SH-SY5Y (cell line): ENCODE measurements at regions not wholly inside any gene's neighbourhood (a gene's known extent, or its start where the extent isn't known, plus 50 kb on each side); places are given as distances from the start of the nearest gene placed in this dataset.
A peak's percentile ranks its signal among the peaks of the same experiment; 100 is the strongest.

ENCODE experiments used
- GATA2 ChIP-seq: IDR thresholded peaks from 2 replicates; pipeline ENCODE4 v1.6.1; 2011; ENCODE audit warnings: mild to moderate bottlenecking, low read depth, low read length
- GATA3 ChIP-seq: IDR thresholded peaks from 2 replicates; pipeline ENCODE4 v1.6.1; 2011; ENCODE audit warnings: low read depth, mild to moderate bottlenecking, low read length, moderate library complexity

DNA sequence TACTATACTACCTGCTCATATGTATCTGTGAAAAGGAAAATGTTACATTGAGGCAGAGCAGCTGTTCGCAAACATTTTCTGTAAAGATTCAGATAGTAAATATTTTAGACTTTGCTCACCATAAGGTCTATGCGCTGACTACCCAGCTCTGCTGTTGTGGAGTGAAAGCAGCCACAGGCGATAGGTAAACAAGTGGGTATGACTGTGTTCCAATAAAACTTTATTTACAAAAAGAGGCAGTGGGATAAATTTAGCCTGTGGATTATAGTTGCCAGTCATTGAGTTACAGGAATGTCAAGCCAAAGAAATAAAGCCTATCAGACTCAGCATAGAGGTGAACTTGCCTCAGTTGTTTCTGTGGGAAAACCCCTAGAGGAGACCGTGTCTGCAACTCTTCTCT lies 487.7 kb upstream of the API5 start:
- TF ChIP-seq GATA2 (no peak), GATA3 (no peak)

DNA sequence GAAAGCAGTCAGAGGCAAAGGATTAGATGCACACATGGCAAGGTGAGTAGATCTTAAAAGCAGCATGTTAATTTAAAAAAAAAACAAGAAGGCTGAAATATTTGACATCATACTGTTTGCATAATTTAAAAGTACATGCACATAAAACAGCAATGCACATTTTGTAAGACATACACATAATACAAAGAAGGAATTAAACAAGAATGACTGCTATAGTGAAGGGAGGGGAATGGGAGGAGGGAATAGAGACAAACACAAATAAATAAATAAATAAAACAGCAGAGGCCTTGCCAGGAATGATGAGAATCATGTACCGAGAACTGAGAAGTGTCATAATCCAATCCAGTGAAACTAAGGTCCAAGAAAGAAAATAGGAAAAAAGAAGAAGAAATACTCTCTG lies 486.2 kb upstream of the API5 start:
- TF ChIP-seq GATA3 (no peak), GATA2 (no peak)

DNA sequence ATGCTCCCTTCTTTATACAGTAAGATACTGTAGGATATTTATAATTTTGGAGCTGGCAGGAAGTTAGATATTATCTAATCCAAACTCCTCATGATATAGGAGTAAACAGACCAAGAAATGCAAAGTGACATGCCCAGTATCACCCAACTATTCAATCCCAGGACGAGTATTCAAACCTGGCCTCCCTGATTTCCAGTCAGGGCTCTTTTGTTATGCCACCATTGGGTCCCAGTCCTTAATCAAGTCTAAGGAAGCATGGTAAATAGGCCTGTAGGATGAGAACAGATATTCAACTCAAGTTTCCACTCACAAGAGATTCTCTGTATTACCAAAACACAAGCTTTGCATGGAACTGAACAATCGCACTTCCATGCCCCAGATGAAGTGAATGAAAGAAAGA lies 484.0 kb upstream of the API5 start:
- TF ChIP-seq GATA3 (no peak), GATA2 (no peak)

DNA sequence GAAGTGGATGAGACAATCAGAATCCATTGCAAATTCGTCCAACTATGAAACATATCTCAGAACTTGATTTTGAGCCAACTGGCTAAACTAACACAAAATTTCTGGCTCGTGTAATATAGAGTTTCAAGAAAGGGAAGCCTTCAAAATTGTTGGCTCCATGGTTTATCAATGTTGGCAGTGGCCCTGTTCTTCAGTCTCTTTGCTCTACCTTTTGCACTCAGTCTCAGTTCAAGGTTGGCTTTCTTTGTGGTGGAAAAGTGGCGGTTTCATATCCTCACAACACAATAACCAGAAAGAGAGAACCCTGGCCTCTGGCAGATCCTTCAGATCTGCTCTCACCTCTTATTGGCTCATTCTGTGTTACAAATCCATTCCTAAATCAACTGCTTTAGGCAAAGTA lies 473.8 kb upstream of the API5 start:
- TF ChIP-seq GATA2 (no peak), GATA3 (no peak)

DNA sequence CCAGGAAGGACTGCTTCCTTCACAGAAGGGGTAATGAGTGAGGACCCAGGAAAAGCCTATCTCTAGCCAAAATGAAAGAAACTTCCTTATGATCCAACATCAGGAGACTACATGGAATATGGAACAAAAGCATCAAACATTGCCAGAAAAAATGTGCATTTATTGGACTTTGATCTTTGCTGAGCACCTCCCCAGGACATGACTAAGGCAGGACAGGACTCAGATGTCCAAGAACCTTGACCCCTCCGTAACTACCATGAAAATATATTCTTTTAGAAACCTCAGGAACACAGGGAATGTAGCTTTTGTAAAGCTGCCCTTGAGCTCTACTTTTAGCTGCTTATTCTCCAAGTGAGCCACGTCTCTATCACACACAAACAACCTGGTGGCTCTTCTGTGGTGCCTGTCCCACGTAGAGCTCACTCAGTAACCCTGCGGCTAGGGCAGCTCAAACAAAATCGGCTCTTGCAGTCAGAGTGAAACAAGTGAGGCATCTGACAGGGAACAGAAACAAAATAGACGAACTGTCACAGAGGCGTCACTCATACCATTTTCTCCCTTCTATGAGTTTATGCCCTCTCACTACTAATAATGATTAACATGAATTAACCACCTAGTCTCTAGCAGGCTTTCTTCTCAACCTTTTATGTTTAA lies 471.5 kb upstream of the API5 start:
- TF ChIP-seq GATA2 (no peak), GATA3 (no peak)

DNA sequence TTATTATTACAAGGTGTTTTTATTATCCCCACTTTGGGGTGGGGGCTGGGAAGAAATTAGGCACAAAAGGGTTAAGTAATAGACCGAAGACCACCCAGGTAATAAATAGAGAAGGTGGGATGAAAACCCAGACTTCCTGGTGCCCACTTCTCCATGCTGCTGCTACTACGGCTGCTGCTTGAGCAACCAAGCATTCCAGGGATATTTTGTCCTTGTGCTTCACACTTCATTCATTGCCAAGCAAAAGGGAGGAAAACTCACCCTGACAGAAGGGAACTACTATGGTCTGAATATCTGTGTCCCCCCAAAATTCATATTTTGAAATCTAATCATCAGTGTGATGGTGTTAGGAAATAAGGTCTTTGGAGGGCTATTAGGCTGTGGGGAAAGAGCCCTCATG lies 470.9 kb upstream of the API5 start:
- TF ChIP-seq GATA2 (no peak), GATA3 (no peak)

DNA sequence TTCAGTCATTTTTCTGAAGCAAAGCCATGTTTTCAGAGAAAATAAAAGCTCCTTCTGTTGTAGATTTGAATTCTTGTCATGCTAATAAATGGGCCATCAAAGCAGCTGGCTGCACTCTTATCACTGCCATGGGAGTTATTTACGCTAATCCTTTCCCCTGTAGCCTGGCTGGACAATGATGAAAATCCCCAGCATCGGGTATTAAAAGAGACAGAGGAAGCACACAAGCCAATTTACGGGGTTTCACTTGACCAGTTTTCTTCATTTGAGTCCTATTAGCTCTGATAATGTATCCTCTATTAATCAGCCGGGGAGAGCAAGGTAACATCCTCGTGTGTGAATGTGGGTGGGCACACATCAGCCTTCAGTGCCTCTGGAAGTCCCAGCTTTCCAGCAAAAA lies 470.2 kb upstream of the API5 start:
- no peak for TF ChIP-seq GATA3
- no peak for TF ChIP-seq GATA2

DNA sequence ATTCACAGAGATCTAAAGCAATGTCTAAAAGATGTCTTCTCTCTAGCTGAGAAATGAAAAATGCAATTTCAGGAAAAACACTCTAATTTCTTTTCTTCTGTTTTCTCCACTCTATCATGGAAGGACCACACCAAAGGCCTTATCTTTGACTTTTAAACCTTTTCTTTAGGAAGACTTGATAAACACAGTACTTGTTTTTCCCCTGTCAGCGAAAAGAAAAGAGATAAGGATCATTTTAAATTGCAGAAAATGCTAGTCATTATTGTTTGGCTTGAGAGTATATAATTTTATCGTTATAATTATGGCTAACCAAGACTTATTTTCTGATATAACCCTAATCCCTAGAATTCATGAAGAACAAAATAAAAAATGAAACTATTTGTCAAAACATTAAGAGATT lies 462.4 kb upstream of the API5 start:
- TF ChIP-seq GATA3 (no peak), GATA2 (no peak)

DNA sequence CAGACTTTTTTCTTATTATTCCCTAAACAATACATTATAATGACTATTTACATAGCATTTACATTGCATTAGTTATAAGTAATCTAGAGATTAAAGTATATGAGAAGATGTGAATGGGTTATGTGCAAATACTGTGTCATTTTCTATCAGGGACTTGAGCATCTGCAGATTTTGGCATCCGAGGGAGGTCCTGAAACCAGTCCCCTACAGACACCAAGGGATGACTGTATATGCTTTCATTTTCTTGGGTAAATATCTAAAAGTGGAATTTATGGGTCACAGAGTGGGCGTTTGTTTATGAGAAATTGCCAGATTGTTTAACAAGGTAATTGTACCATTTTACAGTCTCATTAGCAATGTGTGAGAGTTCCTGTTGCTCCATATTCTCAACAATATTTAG lies 454.5 kb upstream of the API5 start:
- no peak for TF ChIP-seq GATA2
- no peak for TF ChIP-seq GATA3

DNA sequence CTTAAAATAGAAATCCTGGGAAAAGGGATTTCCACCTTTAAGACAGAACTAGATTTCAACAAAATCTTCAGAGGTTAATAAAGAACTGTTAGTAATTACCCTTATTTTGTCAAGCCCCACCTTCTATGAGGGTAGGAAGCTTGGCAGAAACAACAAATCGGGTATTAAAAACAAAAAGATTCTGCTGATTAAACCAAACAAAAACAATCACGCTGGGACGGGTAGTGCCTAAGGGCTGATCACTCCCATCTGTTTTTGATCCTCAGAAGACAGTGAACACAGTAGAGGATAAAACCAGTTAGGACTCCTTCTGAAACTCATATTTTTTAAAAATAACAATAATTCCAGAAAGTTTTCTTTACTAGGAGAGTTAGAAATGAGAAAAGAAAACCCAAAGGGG lies 441.3 kb upstream of the API5 start:
- peak; percentile 79; the same call in 1 of the 2 replicates for TF ChIP-seq GATA2
- peak; percentile 59 for TF ChIP-seq GATA3

DNA sequence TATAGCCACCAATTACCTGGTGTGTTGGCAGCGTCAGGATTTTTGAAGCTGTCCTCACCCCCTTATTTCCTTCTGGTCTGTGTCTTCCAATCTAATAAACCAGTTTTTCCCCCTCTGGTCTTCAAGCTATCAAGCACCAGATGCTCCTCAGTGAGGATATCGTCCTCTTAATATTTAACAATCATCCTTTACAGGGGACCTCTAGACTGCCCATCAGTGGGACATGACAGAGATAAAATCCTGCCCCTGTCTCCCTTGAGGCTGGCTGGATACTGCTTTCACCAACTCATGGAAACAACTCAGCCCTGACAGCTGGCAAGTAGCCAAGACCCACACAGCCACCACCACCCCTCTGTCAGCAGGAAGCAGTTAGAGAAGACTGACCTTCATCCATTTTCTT lies 421.0 kb upstream of the API5 start:
- TF ChIP-seq GATA2 (peak; percentile 94), GATA3 (peak; percentile 88)

DNA sequence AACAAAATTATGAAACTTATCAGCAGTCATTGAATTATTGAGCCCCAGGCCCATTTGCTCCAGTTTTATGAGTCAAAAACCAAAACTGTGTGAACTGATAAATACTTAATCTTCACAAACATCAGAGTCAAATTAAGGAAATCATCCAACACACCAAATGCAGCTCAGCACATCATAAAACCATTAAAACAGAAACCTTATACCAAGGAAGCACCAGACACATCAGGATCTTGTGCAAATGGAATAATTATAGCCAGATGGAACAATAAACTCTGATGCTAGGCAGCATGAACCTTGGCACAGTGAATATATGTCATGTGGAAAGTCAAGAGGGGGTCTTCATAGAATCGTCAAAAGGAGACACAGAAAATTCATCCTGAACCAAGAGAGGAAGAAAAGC lies 410.7 kb upstream of the API5 start:
- peak; percentile 47; the same call in 1 of the 2 replicates for TF ChIP-seq GATA2
- TF ChIP-seq GATA3: peak; percentile 87

DNA sequence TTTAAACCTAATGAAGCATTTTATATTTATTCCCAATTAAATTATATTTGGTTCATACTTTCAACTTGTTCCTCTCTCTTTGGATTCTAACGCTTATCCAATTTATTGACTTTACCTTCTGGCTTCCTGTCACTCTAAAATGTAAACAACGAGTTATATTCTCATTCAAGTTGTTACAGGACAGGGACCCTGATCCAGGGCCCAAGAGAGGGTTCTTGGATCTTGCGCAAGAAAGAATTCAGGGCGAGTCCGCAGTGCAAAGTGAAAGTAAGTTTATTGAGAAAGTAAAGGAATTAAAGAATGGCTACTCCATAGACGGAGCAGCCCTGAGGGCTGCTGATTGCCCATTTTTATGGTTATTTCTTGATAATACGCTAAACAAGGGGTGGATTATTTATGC lies 405.6 kb upstream of the API5 start:
- TF ChIP-seq GATA2: no peak
- no peak for TF ChIP-seq GATA3

DNA sequence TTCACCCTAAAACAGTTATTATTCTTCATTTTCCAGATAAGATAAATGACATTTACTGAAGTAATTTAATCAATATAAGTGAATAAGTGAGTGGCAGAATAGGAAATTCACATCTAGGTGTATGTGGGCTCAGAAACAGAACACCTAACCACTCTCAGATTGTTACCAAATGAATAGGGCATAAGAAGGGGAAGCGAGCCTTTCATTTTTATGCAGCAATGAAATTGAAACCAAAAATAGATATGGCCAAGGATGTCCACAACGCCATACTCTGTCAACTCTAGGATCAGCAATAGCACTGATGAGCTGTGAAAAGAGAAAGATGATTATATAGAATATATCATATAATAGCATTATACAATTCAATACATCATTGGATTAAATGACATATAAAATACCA lies 398.1 kb upstream of the API5 start:
- TF ChIP-seq GATA2 (no peak), GATA3 (no peak)

DNA sequence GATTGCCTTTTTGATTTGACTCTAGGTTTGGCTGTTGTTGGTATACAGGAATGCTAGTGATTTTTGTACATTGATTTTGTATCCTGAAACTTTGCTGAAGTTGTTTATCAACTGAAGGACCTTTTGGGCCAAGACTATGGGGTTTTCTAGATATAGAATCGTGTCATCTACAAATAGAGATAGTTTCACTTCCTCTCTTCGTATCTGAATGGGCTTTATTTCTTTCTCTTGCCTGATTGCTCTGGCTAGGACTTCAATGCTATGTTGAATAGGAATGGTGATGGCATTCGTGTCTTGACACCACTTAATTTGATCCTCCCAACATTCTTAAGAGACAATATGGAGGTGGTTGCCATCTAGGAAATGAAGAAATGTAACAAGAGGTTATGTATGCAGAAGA lies 388.1 kb upstream of the API5 start:
- TF ChIP-seq GATA2 (no peak), GATA3 (no peak)

DNA sequence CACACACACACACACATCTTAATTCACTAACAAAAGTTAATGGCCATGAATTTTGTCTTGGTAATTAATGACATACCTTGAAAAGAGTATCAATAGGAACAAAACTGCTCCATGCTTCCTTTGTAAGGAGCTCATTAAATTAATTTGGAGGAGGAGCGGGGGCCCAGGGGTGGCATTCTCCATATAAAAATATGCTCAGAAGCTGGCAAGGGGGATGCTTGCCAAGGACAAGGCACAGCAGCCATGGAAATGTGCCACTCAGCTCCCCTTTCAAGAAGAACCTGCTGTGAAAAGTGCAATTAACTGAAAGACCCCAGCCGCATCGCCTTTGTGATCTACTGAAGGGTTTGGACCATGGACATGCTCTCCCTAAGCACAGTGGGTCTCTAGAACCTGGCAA lies 385.9 kb upstream of the API5 start:
- TF ChIP-seq GATA2 (no peak), GATA3 (no peak)

DNA sequence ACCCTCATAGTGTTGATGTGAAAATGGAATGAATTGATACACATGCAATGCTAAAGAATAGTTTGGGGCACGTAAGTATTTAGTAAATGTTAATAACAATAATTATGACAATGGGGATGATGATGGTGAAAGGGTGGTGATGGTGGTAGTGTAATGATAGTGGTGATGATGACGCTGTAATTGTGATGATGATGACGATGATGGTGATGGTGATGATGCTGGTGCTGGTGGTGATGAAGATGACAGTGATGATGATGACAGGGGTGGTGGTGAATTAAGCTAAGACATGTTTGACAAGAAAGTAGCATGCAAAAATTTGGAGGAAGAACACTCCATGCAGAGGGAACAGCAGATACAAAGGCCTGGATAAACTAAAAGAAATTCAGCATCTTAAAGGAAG lies 364.4 kb upstream of the API5 start:
- TF ChIP-seq GATA2 (no peak), GATA3 (no peak)

DNA sequence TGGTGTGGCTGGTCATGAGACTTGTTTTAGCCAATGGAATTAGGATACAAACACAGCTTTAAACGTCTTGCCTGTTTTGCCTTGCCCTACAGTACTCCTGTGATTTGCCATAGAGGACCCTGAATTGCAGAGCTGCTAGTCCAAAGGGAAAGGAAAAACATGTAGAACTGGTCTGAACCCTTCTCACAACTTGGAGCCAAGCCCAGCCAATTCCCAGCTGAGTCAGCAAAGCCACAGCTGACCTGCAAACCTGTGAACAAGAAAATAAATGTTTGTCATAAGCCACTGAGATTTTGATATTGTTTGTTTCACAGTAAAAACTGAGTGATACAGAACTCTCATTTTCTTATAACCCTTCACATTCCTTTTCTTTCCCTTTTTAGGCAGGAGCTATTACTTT lies 360.5 kb upstream of the API5 start:
- TF ChIP-seq GATA3 (no peak), GATA2 (no peak)

DNA sequence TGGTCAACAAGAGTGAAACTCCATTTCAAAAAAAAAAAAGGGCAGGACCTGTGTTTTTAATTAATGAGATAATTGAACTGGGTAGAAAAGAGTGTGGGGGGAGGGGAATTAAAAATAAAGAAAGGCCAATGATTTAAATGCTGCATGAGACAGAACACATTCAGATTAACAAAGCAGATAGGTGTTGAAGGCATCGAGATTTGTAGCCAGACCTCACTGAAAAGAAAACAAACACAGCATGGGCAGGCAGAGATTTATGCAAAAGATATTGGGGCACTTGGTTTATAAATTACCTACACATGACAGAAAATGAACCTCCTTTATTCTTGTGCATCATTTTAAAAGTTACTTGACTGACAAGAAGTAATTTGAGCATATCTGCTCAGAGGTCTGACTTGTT lies 354.0 kb upstream of the API5 start:
- TF ChIP-seq GATA3 (peak; percentile 83), GATA2 (peak; percentile 82)
